ENCODE measurements at regions not wholly inside any gene's neighbourhood (a gene's known extent, or its start where the extent isn't known, plus 50 kb on each side); places are given as distances from the start of the nearest gene placed in this dataset.

- H3K14ac ChIP-seq (replicated peaks; ENCODE audit: low read depth, low read length): no peak overlapping the region
- H3K27me3 ChIP-seq (ENCODE audit: control insufficient read depth, insufficient read depth, low read length): no peaks in the 10 kb centered on the region
- H3K9me3 ChIP-seq (ENCODE audit: control insufficient read depth, insufficient read depth, low read length): no peaks in the 10 kb centered on the region
- no peak overlapping the region for H2BK20ac ChIP-seq (ENCODE audit: low read depth, low read length)
- no peak overlapping the region for H4K8ac ChIP-seq (ENCODE audit: low read depth in 2 of 2, low read length in 2 of 2)
- ATAC-seq (ENCODE audit: low read depth): no peak
- H3K4me1 ChIP-seq (ENCODE audit: control insufficient read depth, insufficient read depth, low read length): no peaks in the 10 kb centered on the region
- H3K4ac ChIP-seq (ENCODE audit: low read depth, low read length): no peak overlapping the region
- no peak overlapping the region for H2AFZ ChIP-seq (replicated peaks; ENCODE audit: low read length, poor library complexity)
- no peaks in the 10 kb centered on the region for H3K36me3 ChIP-seq (ENCODE audit: control insufficient read depth, insufficient read depth, low read length)
- no peak overlapping the region for H2AK9ac ChIP-seq (replicated peaks; ENCODE audit: low read depth, low read length, poor library complexity)
- ChIA-PET POLR2A (ENCODE audit: unreplicated experiment) (no interaction called here), CTCF (no interaction called here)
- H4K20me1 ChIP-seq (ENCODE audit: insufficient read depth, low read length): no peaks in the 10 kb centered on the region
- DNase-seq: no peak
- in situ Hi-C loops (cut with MboI; ENCODE audit: low sequenced_read_pairs) (no loop called here), dilution Hi-C loops (cut with HindIII; ENCODE audit: low sequenced_read_pairs, unreplicated experiment) (no loop called here), intact Hi-C loops (cut with micrococcal nuclease) (no loop called here)
- no peak overlapping the region for H3K9ac ChIP-seq (ENCODE audit: low read depth, low read length)
- no TSS peak for BruUV-seq (replicated peaks)
- H3K4me2 ChIP-seq (ENCODE audit: low read depth, low read length): no peak overlapping the region
- H3K23ac ChIP-seq (ENCODE audit: low read depth, low read length): no peak overlapping the region
- TF ChIP-seq BHLHE40 (IDR thresholded peaks at IDR 0.05; ENCODE audit: low read depth, low read length) (no peak), USF2 (IDR thresholded peaks at IDR 0.05; ENCODE audit: low read depth, low read length) (no peak), MAFK (IDR thresholded peaks at IDR 0.05; ENCODE audit: low read depth, low read length) (no peak), FOS (IDR thresholded peaks at IDR 0.05; ENCODE audit: low read depth, low read length) (no peak), MAZ (IDR thresholded peaks at IDR 0.05; ENCODE audit: borderline replicate concordance, low read depth, low read length) (no peak), CHD1 (IDR thresholded peaks at IDR 0.05; ENCODE audit: low read depth, low read length) (no peak)
- H3K9me1 ChIP-seq (ENCODE audit: insufficient read depth, low read length): no peaks in the 10 kb centered on the region
- no peak overlapping the region for H2BK15ac ChIP-seq (ENCODE audit: low read depth, low read length)
- H3K4me3 ChIP-seq (ENCODE audit: insufficient read depth, low read depth, low read length): no peak overlapping the region
- no peak overlapping the region for H2BK5ac ChIP-seq (ENCODE audit: low read depth, low read length, poor library complexity, severe bottlenecking)
- H3K79me1 ChIP-seq (ENCODE audit: low read depth in 1 of 2, low read length in 2 of 2): no peaks in the 10 kb centered on the region
- H4K5ac ChIP-seq (ENCODE audit: low read depth, low read length): no peak overlapping the region
- no peak overlapping the region for H3K27ac ChIP-seq (ENCODE audit: insufficient read depth, low read length)
- no peak overlapping the region for H2AK5ac ChIP-seq (ENCODE audit: low read depth, low read length)
- H4K91ac ChIP-seq (ENCODE audit: insufficient read depth, low read depth, low read length): no peak overlapping the region
- no peak overlapping the region for H3K56ac ChIP-seq (ENCODE audit: extremely low read depth, insufficient read depth, low read length)
- no peak overlapping the region for H3K18ac ChIP-seq (ENCODE audit: low read depth, low read length)
- WGBS, 2 experiments (ENCODE audit: extremely low coverage in 2 of 2, insufficient read length in 1 of 2): 100% methylated on average over 1 of the region's 3 CpGs; no CpG with 5 or more reads in 1 of the 2 experiments
- no peak overlapping the region for H2BK120ac ChIP-seq (ENCODE audit: low read depth, low read length)
Observed at GRCh38 chr7:113763226-113763625, 155.6 kb downstream of the PPP1R3A start.

All from IMR-90 (cell line).